ENCODE measurements at regions not wholly inside any gene's neighbourhood (a gene's known extent, or its start where the extent isn't known, plus 50 kb on each side); places are given as distances from the start of the nearest gene placed in this dataset.
"Not testable (repeated sequence)": the region's sequence is repeated elsewhere in the genome, so short reads cannot be mapped to it uniquely, and the experiment has no call there.

- intact Hi-C loops (cut with DNase I) = no loop called here
- Histone ChIP-seq H3K27ac (no peak overlapping the region), H3K4me3 (no peak overlapping the region), H3K9me3 (no peaks in the 10 kb centered on the region), H3K36me3 (no peaks in the 10 kb centered on the region), H3K4me1 (no peaks in the 10 kb centered on the region), H3K27me3 (no peaks in the 10 kb centered on the region)
- no peak for DNase-seq
- TF ChIP-seq, protein P1, sequence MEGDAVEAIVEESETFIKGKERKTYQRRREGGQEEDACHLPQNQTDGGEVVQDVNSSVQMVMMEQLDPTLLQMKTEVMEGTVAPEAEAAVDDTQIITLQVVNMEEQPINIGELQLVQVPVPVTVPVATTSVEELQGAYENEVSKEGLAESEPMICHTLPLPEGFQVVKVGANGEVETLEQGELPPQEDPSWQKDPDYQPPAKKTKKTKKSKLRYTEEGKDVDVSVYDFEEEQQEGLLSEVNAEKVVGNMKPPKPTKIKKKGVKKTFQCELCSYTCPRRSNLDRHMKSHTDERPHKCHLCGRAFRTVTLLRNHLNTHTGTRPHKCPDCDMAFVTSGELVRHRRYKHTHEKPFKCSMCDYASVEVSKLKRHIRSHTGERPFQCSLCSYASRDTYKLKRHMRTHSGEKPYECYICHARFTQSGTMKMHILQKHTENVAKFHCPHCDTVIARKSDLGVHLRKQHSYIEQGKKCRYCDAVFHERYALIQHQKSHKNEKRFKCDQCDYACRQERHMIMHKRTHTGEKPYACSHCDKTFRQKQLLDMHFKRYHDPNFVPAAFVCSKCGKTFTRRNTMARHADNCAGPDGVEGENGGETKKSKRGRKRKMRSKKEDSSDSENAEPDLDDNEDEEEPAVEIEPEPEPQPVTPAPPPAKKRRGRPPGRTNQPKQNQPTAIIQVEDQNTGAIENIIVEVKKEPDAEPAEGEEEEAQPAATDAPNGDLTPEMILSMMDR (IDR thresholded peaks at IDR 0.05) = no peak
- TF ChIP-seq POLR2A (IDR thresholded peaks at IDR 0.05) = no peak
- no peak for ATAC-seq
- 83% methylated on average over 1 of the region's 1 CpG for WGBS (ENCODE audit: insufficient coverage, low coverage, low lambda C conversion rate, missing lambda C conversion rate)
Measured at GRCh38 chr4:99746443-99746842, 70.2 kb upstream of the DAPP1 start.

GRCh38 chr4:99736846-99737245 lies 79.2 kb upstream of the C4orf54 start:
- ATAC-seq = no peak
- intact Hi-C loops (cut with DNase I) = no loop called here

GRCh38 chr4:99735822-99736221 lies 78.2 kb upstream of the C4orf54 start:
- TF ChIP-seq, protein P1 (IDR thresholded peaks at IDR 0.05) = no peak
- DNase-seq (no peak), ATAC-seq (peak in 3 of 4 donors; percentile 17 to 40 (median 28))
- no peaks in the 10 kb centered on the region for H3K27me3 ChIP-seq
- no peak overlapping the region for H3K27ac ChIP-seq
- H3K9me3 ChIP-seq = no peaks in the 10 kb centered on the region
- no peaks in the 10 kb centered on the region for H3K4me1 ChIP-seq
- H3K4me3 ChIP-seq = no peak overlapping the region
- intact Hi-C loops (cut with DNase I) = no loop called here
- H3K36me3 ChIP-seq = no peaks in the 10 kb centered on the region

More at GRCh38 chr4:99736846-99737245, 79.2 kb upstream of the C4orf54 start:
- Histone ChIP-seq H3K9me3 (no peaks in the 10 kb centered on the region), H3K27me3 (no peaks in the 10 kb centered on the region), H3K36me3 (no peaks in the 10 kb centered on the region), H3K4me3 (no peak overlapping the region), H3K4me1 (no peaks in the 10 kb centered on the region), H3K27ac (no peak overlapping the region)
- TF ChIP-seq, protein P1 (IDR thresholded peaks at IDR 0.05) = no peak
- TF ChIP-seq POLR2A (IDR thresholded peaks at IDR 0.05) = no peak
- WGBS (ENCODE audit: insufficient coverage, low coverage, low lambda C conversion rate, missing lambda C conversion rate) = 17% methylated on average over 1 of the region's 1 CpG
- DNase-seq = no peak

DNA sequence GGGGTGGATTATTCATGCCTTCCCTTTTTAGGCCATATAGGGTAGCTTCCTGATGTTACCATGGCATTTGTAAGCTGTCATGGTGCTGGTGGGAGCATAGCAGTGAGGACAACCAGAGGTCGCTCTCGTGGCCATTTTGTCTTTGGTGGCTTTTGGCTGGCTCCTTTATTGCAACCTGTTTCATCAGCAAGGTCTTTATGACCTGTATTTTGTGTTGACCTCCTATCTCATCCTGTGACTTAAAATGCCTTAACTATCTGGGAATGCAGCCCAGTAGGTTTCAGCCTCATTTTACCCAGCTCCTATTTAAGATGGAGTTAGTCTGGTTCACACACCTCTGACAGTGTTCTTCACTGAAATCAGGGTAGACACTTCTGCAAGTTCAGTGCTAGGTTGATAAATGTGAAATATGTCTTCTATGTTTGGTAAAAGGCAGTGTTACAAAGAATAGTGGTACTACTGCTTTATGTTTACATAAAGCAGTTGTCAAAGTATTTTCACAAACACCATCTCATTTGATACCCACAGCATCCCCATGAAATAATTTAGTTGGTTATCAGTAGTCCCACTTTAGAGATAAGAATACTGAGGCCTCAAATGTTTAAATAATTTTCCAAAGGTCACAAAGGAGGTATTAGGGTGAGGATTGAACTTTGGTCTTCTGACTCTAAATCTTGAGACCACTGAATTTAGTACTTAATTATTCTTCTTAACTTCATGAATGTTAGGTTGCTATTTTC lies 77.1 kb upstream of the C4orf54 start:
- Histone ChIP-seq H3K4me1 (no peaks in the 10 kb centered on the region), H3K36me3 (no peaks in the 10 kb centered on the region), H3K27ac (no peak overlapping the region), H3K4me3 (no peak overlapping the region), H3K27me3 (no peaks in the 10 kb centered on the region), H3K9me3 (no peaks in the 10 kb centered on the region)
- ATAC-seq (no peak), DNase-seq (no peak)
- intact Hi-C loops (cut with DNase I) = no loop called here
- 57% methylated on average over 1 of the region's 2 CpGs for WGBS (ENCODE audit: insufficient coverage, low coverage, low lambda C conversion rate, missing lambda C conversion rate)
- TF ChIP-seq, protein P1 (IDR thresholded peaks at IDR 0.05) = no peak
- TF ChIP-seq POLR2A (IDR thresholded peaks at IDR 0.05) = no peak

DNA sequence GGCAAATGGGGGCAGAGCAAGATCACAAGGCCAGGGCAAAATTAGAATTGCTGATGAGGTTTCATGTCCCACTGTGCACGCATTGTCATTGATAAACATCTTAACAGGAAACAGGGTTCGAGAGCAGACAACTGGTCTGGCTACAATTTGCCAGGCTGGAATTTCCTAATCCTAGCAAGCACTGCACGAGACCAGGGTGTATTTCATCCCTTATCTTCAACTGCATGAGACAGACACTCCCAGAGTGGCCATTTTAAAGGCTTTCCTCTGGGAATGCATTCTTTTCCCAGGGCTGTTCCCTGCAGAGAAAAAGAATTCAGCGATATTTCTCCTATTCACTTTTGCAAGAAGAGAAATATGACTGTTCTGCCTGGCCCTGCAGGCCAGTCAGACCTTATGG lies 75.8 kb upstream of the C4orf54 start:
- DNase-seq; H3K9me3 ChIP-seq; ATAC-seq; H3K4me1 ChIP-seq; intact Hi-C loops (cut with DNase I); H3K4me3 ChIP-seq; H3K36me3 ChIP-seq; H3K27ac ChIP-seq; H3K27me3 ChIP-seq: not testable (repeated sequence)
- WGBS (ENCODE audit: insufficient coverage, low coverage, low lambda C conversion rate, missing lambda C conversion rate) = 60% methylated on average over 3 of the region's 4 CpGs

All from right lobe of liver (tissue), 6 donors.